ENCODE measurements at regions not wholly inside any gene's neighbourhood (a gene's known extent, or its start where the extent isn't known, plus 50 kb on each side); places are given as distances from the start of the nearest gene placed in this dataset.

DNA sequence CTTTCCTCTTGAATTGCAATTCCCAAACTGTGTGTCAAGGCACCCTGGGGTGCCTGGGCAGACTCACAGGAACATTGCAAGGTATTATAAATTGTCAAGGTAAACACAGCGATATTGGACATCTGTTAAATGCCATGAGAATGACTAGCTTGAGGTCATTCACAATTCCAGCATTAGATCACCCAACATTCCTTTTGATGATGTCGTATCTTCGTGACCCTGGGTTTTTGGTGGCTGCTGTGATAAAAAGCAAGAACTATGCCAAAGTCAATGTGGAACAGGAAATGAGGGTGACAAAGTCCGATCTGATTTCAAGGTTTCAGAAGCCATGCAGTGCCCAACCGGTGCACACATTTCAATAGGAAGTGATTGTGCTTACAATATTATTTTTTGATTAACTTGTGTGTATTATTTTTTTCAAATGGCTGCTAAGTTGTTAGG, 458.4 kb downstream of the MIAT start:
- TF ChIP-seq POLR2A (IDR thresholded peaks at IDR 0.05) = no peak
- TF ChIP-seq, protein P1, sequence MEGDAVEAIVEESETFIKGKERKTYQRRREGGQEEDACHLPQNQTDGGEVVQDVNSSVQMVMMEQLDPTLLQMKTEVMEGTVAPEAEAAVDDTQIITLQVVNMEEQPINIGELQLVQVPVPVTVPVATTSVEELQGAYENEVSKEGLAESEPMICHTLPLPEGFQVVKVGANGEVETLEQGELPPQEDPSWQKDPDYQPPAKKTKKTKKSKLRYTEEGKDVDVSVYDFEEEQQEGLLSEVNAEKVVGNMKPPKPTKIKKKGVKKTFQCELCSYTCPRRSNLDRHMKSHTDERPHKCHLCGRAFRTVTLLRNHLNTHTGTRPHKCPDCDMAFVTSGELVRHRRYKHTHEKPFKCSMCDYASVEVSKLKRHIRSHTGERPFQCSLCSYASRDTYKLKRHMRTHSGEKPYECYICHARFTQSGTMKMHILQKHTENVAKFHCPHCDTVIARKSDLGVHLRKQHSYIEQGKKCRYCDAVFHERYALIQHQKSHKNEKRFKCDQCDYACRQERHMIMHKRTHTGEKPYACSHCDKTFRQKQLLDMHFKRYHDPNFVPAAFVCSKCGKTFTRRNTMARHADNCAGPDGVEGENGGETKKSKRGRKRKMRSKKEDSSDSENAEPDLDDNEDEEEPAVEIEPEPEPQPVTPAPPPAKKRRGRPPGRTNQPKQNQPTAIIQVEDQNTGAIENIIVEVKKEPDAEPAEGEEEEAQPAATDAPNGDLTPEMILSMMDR (IDR thresholded peaks at IDR 0.05) = no peak
- no peak for TF ChIP-seq POLR2AphosphoS5 (IDR thresholded peaks at IDR 0.05)

Measured in prostate gland (tissue), 2 donors.